Activated CD8-positive, alpha-beta memory T cell treated with anti-CD3 and anti-CD28 coated beads for 4 hours (primary cell): ENCODE measurements at regions not wholly inside any gene's neighbourhood (a gene's known extent, or its start where the extent isn't known, plus 50 kb on each side); places are given as distances from the start of the nearest gene placed in this dataset.
"Not testable (repeated sequence)": the region's sequence is repeated elsewhere in the genome, so short reads cannot be mapped to it uniquely, and the experiment has no call there.

Experiments used
- DNase-seq, 2 donors: peaks; one replicate each; pipeline ENCODE4 v3.0.0-alpha.2; 2020; ENCODE audit warnings: low read depth in 2 of 2

- DNase-seq: no peak
Measured at GRCh38 chr22:48779661-48780596, 1047.7 kb downstream of the BRD1 start.

GRCh38 chr22:48779211-48779643 is 1048.4 kb downstream of the BRD1 start:
- no peak for DNase-seq

DNA sequence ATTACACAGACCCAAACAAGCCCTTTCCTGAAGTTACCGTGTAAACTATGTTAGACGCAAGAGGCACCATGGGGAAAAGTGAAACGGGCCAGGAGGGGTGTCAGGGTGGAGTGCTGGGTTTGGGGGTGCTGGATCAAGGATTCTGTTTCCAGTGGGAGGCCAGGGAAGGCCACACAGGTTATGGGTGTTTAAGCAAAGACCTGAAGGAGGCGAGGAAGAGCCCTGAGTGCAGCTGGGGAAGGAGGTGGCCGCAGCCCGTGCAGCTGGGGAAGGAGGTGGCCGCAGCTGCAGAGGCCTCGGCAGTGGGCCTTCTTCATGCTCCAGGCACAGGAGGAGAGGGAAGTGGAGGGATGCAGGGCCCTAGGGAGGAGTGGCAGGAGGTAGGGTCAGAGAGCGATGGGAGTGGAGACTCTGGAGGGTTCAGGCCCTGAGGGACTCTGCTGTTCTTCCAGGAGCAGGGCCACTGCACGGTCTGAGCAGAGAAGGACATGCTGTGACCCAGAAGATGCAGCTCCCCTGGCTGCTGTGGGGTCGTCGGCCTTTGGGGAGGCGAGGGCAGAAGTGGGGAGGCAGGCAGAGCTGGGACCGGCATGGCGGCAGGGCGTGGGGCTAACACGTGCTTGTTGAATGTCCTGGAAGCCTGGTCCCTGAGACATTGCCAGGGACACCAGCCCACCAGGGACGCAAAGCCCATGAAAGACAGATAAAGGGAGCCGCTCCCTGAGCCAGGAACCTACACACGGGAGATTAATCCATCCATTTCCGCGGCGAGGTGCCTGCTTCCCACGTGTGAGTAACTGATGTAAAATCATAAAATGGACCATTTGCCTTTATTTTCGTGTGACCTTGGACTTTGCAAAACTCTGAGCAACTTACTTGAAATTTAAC is 1049.1 kb downstream of the BRD1 start:
- no peak for DNase-seq

DNA sequence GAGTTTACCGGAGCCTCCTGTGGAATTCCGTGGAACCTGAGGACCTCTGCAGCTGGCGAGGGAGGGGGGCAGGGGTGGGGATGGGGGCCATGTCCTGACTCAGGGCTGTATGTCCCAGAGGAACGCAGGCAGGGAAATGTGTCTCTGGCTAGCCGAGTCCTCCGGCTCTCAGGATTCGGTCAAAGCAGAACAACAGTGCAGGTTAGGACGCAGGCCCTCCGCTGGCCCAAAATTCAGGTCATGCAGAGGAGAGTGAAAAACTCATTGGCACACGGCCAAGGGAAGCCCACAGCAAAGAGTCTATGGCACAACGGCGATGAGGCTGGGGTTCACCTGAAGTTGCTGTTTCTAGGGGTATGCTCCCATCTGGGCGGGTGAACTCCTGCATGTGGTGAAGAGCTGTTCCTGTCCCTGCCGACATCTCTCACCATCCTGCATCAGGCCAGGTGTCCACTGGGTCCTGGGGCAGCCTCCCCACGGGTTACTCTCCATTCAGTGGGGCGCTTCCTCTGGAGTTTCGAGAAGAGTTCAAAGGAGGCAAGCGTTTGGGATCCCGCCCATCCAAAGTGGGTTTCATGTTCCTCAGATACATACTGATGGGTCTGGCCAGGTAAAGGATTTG is 1055.3 kb downstream of the BRD1 start:
- no peak for DNase-seq

DNA sequence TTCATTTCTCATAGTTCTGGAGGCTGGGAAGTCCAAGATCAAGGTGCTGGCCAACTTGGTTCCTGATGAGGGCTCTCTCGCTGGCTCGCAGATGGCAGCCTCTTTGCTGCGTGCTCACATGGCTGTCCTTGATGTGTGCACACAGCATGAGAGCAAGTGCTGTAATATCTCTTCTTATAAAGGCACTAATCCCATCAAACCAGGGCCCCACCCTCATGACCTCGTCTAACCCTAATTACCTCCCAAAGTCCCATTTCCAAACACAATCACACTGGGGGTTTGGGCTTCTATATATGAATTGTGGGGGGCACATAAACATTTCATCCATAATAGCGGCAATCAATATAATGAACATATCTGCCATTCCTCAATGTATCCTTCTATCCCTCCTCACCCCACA is 1062.1 kb downstream of the BRD1 start:
- DNase-seq: no peak

- no peak for DNase-seq
Measured at GRCh38 chr22:48761546-48761945, 1066.1 kb downstream of the BRD1 start.

GRCh38 chr22:48760481-48761390 is 1066.9 kb downstream of the BRD1 start:
- DNase-seq: no peak

GRCh38 chr22:48758881-48759875 is 1068.5 kb downstream of the BRD1 start:
- no peak for DNase-seq

GRCh38 chr22:48757985-48758561 is 1069.6 kb downstream of the BRD1 start:
- DNase-seq: no peak

DNA sequence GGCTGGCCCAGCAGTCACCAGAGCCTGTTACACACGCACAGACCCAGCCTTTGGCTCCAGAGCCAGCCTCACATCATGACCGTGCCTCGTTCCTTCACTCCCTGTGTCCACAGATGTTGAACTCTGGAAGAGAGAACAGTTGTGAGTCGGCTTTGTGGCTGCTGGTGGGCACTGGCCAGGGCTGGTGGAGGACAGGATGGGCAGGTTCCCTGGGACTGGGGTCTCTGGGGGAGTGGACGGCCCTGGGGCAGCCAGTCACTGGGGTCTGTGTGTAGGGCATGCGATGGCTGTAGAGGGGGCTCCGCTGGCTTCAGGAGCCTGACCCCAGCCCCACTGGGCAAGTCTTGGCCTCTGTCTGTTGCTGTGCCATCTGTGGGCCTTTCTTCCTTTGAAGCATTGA is 1070.1 kb downstream of the BRD1 start:
- DNase-seq: no peak

- DNase-seq: not testable (repeated sequence)
Measured at GRCh38 chr22:48757135-48757534, 1070.5 kb downstream of the BRD1 start.

DNA sequence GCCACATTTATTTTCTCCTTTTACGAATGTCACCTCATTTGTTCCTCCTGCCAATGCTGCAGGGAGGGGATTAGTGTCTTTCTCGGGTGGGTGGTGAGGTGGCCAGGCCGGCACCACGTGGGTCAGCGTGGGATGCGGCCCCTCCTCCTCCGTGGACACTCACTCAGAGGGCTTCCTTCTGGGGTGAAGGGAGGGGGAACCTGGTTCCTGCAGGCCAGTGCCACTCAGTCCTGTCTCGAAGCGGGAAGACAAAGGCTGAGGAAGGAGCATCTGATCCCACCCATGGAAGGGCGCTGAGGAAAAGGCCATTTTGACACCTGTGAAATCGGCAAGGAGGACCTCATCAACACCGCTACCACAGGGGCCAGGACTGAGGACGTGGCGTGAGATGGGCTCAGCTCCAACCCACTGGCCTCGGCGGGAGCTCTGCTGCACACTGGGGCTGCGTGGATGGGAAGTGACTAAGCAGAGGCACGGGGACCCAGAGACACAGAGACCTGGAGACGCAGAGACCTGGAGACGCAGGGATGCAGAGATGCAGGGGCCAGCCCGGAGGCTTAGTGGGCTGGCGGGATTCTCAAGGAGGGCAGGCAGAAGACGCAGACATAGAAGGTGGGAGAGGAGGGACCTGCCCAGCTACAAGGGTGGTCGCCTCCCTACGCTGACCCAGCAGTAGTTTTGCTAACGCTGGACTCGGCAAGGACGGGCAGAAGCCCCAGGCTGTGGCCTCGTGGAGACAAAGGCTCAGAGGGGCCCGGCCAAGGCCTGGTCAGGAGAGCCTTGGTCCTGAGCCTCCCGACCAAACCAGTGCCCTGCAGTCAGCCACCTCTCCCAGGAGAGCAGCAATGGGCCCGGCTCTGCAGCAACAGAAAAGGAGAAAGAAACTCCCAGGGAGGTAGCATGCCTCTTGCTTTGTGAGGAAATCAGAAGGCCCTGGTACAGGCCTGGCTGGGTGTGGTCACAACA is 1071.2 kb downstream of the BRD1 start:
- DNase-seq: no peak

DNA sequence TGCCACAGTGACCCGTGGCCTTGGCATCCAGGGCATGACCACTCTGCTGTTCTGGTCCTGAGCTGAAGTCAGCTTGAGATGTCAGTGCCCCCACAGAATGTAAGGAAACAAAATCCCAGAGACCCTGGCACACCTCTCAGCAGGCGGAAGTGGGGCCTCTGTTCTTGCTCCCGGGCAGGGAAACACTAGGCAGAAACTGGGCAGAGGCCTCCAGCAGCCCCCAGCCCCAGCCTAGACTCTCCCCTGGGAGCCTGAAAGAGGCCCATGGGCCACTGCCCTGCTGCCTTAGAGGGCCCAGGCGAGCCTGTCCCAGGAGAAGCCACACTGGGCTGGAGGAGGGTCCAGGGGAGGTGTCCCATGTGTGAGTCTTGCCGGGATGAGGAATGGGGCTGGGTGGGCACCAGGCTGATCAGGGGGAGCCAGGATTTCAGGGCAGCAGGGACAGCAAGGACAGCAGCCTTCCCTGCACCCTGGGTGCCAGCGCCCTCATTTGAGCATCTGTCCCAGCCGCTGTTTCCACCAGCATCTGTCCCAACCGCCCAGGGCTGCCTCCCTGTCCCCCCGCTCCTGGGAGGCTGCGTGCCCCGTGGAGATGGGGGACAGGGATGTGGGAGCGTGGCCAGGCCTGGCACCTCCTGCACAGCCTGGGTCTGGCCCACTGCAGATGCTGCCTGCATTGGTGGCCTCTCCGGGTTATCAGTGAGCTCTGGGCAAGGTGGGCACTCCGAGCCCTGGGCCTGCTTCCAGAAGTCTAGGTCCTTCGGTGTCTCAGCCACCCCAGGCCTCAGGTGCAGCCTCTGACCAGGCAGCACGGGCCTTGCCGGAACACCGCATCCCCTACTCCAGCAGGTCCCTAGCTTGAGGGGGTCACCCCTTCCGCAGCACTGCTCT is 1072.4 kb downstream of the BRD1 start:
- no peak for DNase-seq

GRCh38 chr22:48754611-48755058 is 1073.0 kb downstream of the BRD1 start:
- DNase-seq: no peak

GRCh38 chr22:48753752-48754517 is 1073.7 kb downstream of the BRD1 start:
- no peak for DNase-seq

DNA sequence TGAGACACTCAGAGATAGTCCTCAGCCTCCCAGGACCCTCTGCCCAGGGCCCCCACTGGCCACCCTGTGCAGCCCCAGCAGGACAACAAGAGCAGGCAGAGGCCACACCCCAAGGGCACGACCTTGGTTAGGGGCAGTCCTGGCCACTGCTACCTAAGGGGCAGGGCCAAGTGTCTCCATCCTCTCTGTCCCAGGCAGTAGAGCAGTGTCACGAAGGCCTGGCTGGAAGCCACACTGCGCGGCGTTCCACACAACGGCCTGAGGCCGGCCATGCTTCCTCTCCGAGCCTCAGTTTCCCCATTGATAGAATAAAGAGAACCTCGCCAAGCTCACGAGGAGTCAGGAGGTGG is 1074.3 kb downstream of the BRD1 start:
- DNase-seq: no peak
